SK-N-MC (cell line): ENCODE measurements at regions not wholly inside any gene's neighbourhood (a gene's known extent, or its start where the extent isn't known, plus 50 kb on each side); places are given as distances from the start of the nearest gene placed in this dataset.

Experiments used
- EZH2 ChIP-seq: fragments of 200-600 bp; sonication (generic); IDR thresholded peaks from one replicate; pipeline ENCODE4 v1.6.1; 2017; ENCODE audit warnings: antibody characterized with exemption
- FOXP2 ChIP-seq: optimal IDR thresholded peaks from 2 replicates; pipeline ENCODE3; 2011; ENCODE audit warnings: mild to moderate bottlenecking, moderate library complexity; ENCODE audit not compliant: insufficient read depth; ENCODE audit errors: extremely low read length, control extremely low read depth
- POLR2AphosphoS5 ChIP-seq: IDR thresholded peaks from 2 replicates; pipeline ENCODE4 v1.6.1; 2012; ENCODE audit warnings: mild to moderate bottlenecking, low read depth, low read length, borderline replicate concordance

- TF ChIP-seq POLR2AphosphoS5 (no peak), EZH2 (no peak), FOXP2 (no peak)
These were observed 245.7 kb upstream of the AGTR1 start for GRCh38 chr3:148451969-148452368.
